Naive B cell (primary cell): ENCODE measurements at regions not wholly inside any gene's neighbourhood (a gene's known extent, or its start where the extent isn't known, plus 50 kb on each side); places are given as distances from the start of the nearest gene placed in this dataset.
A peak's percentile ranks its signal among the peaks of the same experiment; 100 is the strongest.
"Not testable (repeated sequence)": the region's sequence is repeated elsewhere in the genome, so short reads cannot be mapped to it uniquely, and the experiment has no call there.

Experiments used
- ATAC-seq, 2 donors: fragments of 150-1000 bp; cut with Tn5 transposase; 2 replicates each; pipeline ENCODE4 v1.10.0; 2021; ENCODE audit warnings: low read depth in 2 of 2, mild to moderate bottlenecking in 2 of 2, moderate library complexity in 2 of 2
- DNase-seq: peaks from one replicate; pipeline ENCODE4 v3.0.0; 2022
- H3K27ac Mint-ChIP-seq, 6 donors: one replicate each; pipeline ENCODE4 v1.8.0; 2020 to 2022; ENCODE audit warnings: mild to moderate bottlenecking in 6 of 6, mixed read lengths in 6 of 6, moderate library complexity in 5 of 6, inconsistent platforms in 2 of 6
- H3K27me3 Mint-ChIP-seq, 3 donors: one replicate each; pipeline ENCODE4 v1.8.0; 2021 to 2022; ENCODE audit warnings: mixed read lengths in 3 of 3, mild to moderate bottlenecking in 1 of 3
- H3K36me3 Mint-ChIP-seq, 2 donors: one replicate each; pipeline ENCODE4 v1.8.0; 2020 to 2022; ENCODE audit warnings: mixed read lengths in 2 of 2, inconsistent platforms in 1 of 2, mild to moderate bottlenecking in 1 of 2
- H3K4me1 Mint-ChIP-seq, 3 donors: one replicate each; pipeline ENCODE4 v1.8.0; 2020 to 2022; ENCODE audit warnings: mixed read lengths in 3 of 3, inconsistent platforms in 1 of 3, mild to moderate bottlenecking in 1 of 3, moderate library complexity in 1 of 3
- H3K4me3 Mint-ChIP-seq, 8 donors: one replicate each; pipeline ENCODE4 v1.8.0; 2020 to 2022; ENCODE audit warnings: mild to moderate bottlenecking in 8 of 8, mixed read lengths in 8 of 8, moderate library complexity in 8 of 8, inconsistent platforms in 2 of 8
- H3K9me3 Mint-ChIP-seq, 7 donors: one replicate each; pipeline ENCODE4 v1.8.0; 2020 to 2022; ENCODE audit warnings: mixed read lengths in 7 of 7, mild to moderate bottlenecking in 5 of 7, inconsistent platforms in 2 of 7, moderate library complexity in 1 of 7

GRCh38 chr7:27427416-27427815 lies 184.8 kb downstream of the EVX1 start:
- Mint-ChIP-seq H3K4me1 (peaks cover 4 to 7% (median 7%) of the 10 kb centered on the region in 3 donors), H3K36me3 (no peaks in the 10 kb centered on the region), H3K4me3 (no peak overlapping the region), H3K9me3 (peaks cover 0 to 2% (median 0%) of the 10 kb centered on the region in 7 donors), H3K27ac (no peak overlapping the region), H3K27me3 (peaks cover 12 to 23% (median 22%) of the 10 kb centered on the region in 3 donors)
- no peak for ATAC-seq
- no peak for DNase-seq

- Mint-ChIP-seq H3K4me1 (peaks cover 4 to 8% (median 7%) of the 10 kb centered on the region in 3 donors), H3K27me3 (peaks cover 4 to 27% (median 13%) of the 10 kb centered on the region in 3 donors), H3K27ac (no peak overlapping the region), H3K9me3 (peaks cover 0 to 2% (median 0%) of the 10 kb centered on the region in 7 donors), H3K36me3 (no peaks in the 10 kb centered on the region), H3K4me3 (no peak overlapping the region)
- DNase-seq (no peak), ATAC-seq (no peak)
These were observed 187.5 kb downstream of the EVX1 start for GRCh38 chr7:27430105-27430504.

- DNase-seq (no peak), ATAC-seq (no peak)
- Mint-ChIP-seq H3K4me1 (peaks cover 4 to 8% (median 7%) of the 10 kb centered on the region in 3 donors), H3K27me3 (peaks cover 4 to 22% (median 6%) of the 10 kb centered on the region in 3 donors), H3K9me3 (no peaks in the 10 kb centered on the region), H3K27ac (no peak overlapping the region), H3K4me3 (no peak overlapping the region), H3K36me3 (no peaks in the 10 kb centered on the region)
These were observed 188.9 kb downstream of the EVX1 start for GRCh38 chr7:27431465-27431864.

- Mint-ChIP-seq H3K36me3 (no peaks in the 10 kb centered on the region), H3K9me3 (no peaks in the 10 kb centered on the region), H3K4me1 (peaks cover 4 to 8% (median 7%) of the 10 kb centered on the region in 3 donors), H3K4me3 (no peak overlapping the region), H3K27ac (no peak overlapping the region), H3K27me3 (peaks cover 4 to 22% (median 6%) of the 10 kb centered on the region in 3 donors)
- DNase-seq: no peak
- no peak for ATAC-seq
These were observed 191.0 kb downstream of the EVX1 start for GRCh38 chr7:27433581-27433980.

GRCh38 chr7:27434756-27435400 lies 192.3 kb downstream of the EVX1 start:
- DNase-seq (no peak), ATAC-seq (no peak)
- Mint-ChIP-seq H3K27me3 (peaks cover 8 to 30% (median 16%) of the 10 kb centered on the region in 3 donors), H3K9me3 (no peaks in the 10 kb centered on the region), H3K4me3 (peak overlapping the region in 1 of 8 donors; percentile 69), H3K36me3 (no peaks in the 10 kb centered on the region), H3K4me1 (peaks cover 4 to 8% (median 4%) of the 10 kb centered on the region in 3 donors), H3K27ac (no peak overlapping the region)

GRCh38 chr7:27435461-27435860 lies 192.9 kb downstream of the EVX1 start:
- no peak for ATAC-seq
- no peak for DNase-seq
- H3K4me3 Mint-ChIP-seq: no peak overlapping the region
- no peaks in the 10 kb centered on the region for H3K36me3 Mint-ChIP-seq
- H3K27ac Mint-ChIP-seq: no peak overlapping the region
- H3K4me1 Mint-ChIP-seq: peaks cover 0 to 4% (median 0%) of the 10 kb centered on the region in 3 donors
- H3K9me3 Mint-ChIP-seq: no peaks in the 10 kb centered on the region
- H3K27me3 Mint-ChIP-seq: peaks cover 8 to 30% (median 16%) of the 10 kb centered on the region in 3 donors

GRCh38 chr7:27438881-27439589 lies 196.4 kb downstream of the EVX1 start:
- H3K36me3 Mint-ChIP-seq: no peaks in the 10 kb centered on the region
- H3K27me3 Mint-ChIP-seq: peaks cover 13 to 26% (median 24%) of the 10 kb centered on the region in 3 donors
- H3K4me1 Mint-ChIP-seq: no peaks in the 10 kb centered on the region
- H3K9me3 Mint-ChIP-seq: no peaks in the 10 kb centered on the region
- DNase-seq (no peak), ATAC-seq (no peak)
- H3K27ac Mint-ChIP-seq: no peak overlapping the region
- no peak overlapping the region for H3K4me3 Mint-ChIP-seq

GRCh38 chr7:27442455-27442854 lies 199.9 kb downstream of the EVX1 start:
- Mint-ChIP-seq H3K27ac (no peak overlapping the region), H3K9me3 (peaks cover 0 to 2% (median 0%) of the 10 kb centered on the region in 7 donors), H3K4me3 (no peak overlapping the region), H3K36me3 (no peaks in the 10 kb centered on the region), H3K27me3 (peaks cover 8 to 27% (median 17%) of the 10 kb centered on the region in 3 donors), H3K4me1 (no peaks in the 10 kb centered on the region)
- ATAC-seq (no peak), DNase-seq (no peak)

- ATAC-seq, H3K4me3 Mint-ChIP-seq, DNase-seq, H3K9me3 Mint-ChIP-seq, H3K4me1 Mint-ChIP-seq, H3K27ac Mint-ChIP-seq, H3K36me3 Mint-ChIP-seq: not testable (repeated sequence)
- peaks cover 11 to 54% (median 39%) of the 10 kb centered on the region in 3 donors for H3K27me3 Mint-ChIP-seq
These were observed 206.4 kb downstream of the EVX1 start for GRCh38 chr7:27449046-27449445.

- no peak for DNase-seq
- Mint-ChIP-seq H3K4me1 (no peaks in the 10 kb centered on the region), H3K27me3 (peaks cover 13 to 51% (median 36%) of the 10 kb centered on the region in 3 donors), H3K27ac (no peak overlapping the region), H3K4me3 (no peak overlapping the region), H3K9me3 (no peaks in the 10 kb centered on the region), H3K36me3 (no peaks in the 10 kb centered on the region)
- ATAC-seq: no peak
These were observed 208.8 kb downstream of the HIBADH start for GRCh38 chr7:27453702-27454405.

- H3K27me3 Mint-ChIP-seq: peaks cover 19 to 42% (median 41%) of the 10 kb centered on the region in 3 donors
These were observed 205.6 kb downstream of the HIBADH start for GRCh38 chr7:27457120-27457519.

GRCh38 chr7:27457603-27458565 lies 204.8 kb downstream of the HIBADH start:
- not testable (repeated sequence) for H3K27ac Mint-ChIP-seq, DNase-seq, H3K36me3 Mint-ChIP-seq, H3K4me1 Mint-ChIP-seq, ATAC-seq, H3K9me3 Mint-ChIP-seq
- Mint-ChIP-seq H3K27me3 (peaks cover 18 to 48% (median 46%) of the 10 kb centered on the region in 3 donors), H3K4me3 (peak overlapping the region in 2 of 8 donors; percentile 21 to 57)

More at GRCh38 chr7:27457120-27457519, 205.6 kb downstream of the HIBADH start:
- peak overlapping the region in 1 of 8 donors; percentile 57 for H3K4me3 Mint-ChIP-seq
- H3K4me1 Mint-ChIP-seq, DNase-seq, H3K36me3 Mint-ChIP-seq, ATAC-seq, H3K9me3 Mint-ChIP-seq, H3K27ac Mint-ChIP-seq: not testable (repeated sequence)
